Uterus (tissue), 2 donors: ENCODE measurements at regions not wholly inside any gene's neighbourhood (a gene's known extent, or its start where the extent isn't known, plus 50 kb on each side); places are given as distances from the start of the nearest gene placed in this dataset.

Experiments
- POLR2A ChIP-seq, 2 donors: fragments of 450-650 bp; IDR thresholded peaks; one replicate each; pipeline ENCODE4 v1.6.1; 2016; ENCODE audit warnings: antibody characterized with exemption in 2 of 2, mild to moderate bottlenecking in 1 of 2, moderate library complexity in 1 of 2
- TF ChIP-seq, protein P1 (sequence below), 4 experiments: fragments of 200-600 bp in 2 of 4; fragments of 450-650 bp in 2 of 4; sonication (generic) in 2 of 4; IDR thresholded peaks; one replicate each; pipeline ENCODE4 v1.5.1; 2016 to 2019; ENCODE audit warnings: antibody characterized with exemption in 4 of 4, mild to moderate bottlenecking in 2 of 4, moderate library complexity in 1 of 4

DNA sequence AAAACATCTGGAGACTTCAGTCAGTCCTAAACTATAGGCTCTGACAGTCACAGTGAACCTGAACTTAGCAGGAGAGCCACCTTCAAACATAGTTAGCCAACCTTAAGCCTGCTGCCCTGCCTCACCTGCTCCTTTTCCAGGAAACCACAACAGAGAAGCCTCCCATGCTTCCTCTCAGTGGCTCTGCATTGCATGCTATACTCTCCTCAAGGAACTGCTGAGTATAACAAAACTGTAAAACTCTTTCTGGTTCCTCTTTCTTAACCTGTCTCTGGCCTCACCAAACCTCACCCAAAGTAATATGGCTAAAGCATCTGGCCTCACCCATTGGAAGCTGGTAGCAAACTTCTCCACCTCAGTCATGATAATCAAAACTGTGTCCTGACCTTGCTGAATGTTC lies 122.1 kb downstream of the ANKRD50 start:
- TF ChIP-seq, protein P1, sequence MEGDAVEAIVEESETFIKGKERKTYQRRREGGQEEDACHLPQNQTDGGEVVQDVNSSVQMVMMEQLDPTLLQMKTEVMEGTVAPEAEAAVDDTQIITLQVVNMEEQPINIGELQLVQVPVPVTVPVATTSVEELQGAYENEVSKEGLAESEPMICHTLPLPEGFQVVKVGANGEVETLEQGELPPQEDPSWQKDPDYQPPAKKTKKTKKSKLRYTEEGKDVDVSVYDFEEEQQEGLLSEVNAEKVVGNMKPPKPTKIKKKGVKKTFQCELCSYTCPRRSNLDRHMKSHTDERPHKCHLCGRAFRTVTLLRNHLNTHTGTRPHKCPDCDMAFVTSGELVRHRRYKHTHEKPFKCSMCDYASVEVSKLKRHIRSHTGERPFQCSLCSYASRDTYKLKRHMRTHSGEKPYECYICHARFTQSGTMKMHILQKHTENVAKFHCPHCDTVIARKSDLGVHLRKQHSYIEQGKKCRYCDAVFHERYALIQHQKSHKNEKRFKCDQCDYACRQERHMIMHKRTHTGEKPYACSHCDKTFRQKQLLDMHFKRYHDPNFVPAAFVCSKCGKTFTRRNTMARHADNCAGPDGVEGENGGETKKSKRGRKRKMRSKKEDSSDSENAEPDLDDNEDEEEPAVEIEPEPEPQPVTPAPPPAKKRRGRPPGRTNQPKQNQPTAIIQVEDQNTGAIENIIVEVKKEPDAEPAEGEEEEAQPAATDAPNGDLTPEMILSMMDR (IDR thresholded peaks at IDR 0.05), result no peak
- TF ChIP-seq POLR2A (IDR thresholded peaks at IDR 0.05), result no peak
